Hippocampal formation (tissue), 2 donors: ENCODE measurements at regions not wholly inside any gene's neighbourhood (a gene's known extent, or its start where the extent isn't known, plus 50 kb on each side); places are given as distances from the start of the nearest gene placed in this dataset.

Experiments
- DNase-seq, 2 donors: peaks; one replicate each; lab custom pipeline; 2025; lab: John Stamatoyannopoulos, UW

GRCh38 chr3:31423482-31423881 is 109.2 kb upstream of the STT3B start:
- DNase-seq: no peak

DNA sequence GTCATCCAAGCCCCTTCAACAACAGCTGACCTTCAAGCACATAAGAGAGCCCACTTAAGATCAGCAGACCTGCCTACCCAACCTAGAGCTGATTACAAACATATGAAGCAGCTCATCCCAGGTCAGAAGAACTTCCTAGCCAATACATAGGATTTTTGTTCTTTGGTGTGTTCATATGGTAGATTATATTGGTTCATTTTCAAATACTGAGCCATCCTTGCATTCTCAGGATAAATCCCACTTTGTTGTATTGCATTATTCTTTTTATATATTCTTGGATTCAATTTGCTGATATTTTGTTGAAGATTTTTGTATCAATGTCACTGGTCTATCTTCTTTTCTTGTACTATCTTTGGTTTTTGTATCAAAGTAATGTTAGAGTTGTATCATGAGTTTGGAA is 107.3 kb upstream of the STT3B start:
- DNase-seq: no peak

DNA sequence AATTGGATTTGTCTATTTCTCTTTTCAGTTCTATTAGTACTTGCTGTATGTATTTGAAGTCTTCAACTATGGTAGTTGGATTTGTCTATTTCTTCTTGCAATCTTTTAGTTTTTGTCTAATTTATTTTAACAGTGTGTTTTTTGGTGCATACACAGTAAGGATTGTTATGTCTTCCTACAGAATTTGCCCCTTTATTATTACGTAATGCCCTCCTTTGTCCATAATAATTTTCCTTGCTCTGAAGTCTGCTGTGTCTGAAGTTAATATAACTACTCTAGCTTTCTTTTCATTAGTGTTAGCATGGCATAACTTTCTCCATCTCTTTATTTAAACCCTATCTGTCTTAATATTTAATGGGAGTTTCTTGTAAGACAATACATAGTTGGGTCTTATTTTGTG is 105.1 kb upstream of the STT3B start:
- no peak for DNase-seq

GRCh38 chr3:31431321-31431720 is 101.4 kb upstream of the STT3B start:
- DNase-seq: no peak

DNA sequence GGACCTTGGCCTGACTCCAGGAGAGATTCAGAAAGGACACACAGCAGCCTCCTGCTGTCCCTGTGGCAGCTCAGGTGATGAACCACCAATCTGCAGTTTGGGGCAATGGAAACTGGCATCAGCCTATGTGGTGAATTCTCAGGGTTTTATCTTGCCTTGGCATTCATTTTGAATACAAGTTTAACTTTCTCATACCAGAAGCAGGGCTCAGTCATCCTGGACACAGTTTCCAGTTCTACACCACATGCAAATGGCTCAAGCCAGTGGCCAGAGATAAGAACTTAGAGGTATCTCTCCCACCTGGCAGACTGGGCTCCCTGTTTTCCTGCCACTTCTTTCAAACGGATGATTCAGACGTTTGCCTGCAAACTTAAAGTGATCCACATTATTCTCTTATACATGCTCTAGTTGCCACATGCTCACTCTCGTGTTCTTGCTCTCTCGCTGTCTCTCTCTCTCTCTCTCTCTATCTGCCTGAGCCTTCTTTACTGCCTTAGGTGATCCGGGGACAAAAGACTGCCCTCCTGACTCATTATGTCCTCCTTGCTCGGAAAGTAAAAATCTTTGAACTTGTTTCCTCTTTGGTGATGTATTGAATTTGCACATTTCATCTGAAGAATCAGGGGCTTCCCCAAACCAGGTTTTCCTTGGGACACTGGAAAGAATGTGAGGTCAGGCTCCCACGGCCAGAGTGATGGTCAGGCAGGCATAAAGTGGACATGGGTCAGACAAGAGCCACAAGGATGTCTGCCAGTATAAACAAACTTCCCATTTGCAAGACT is 99.6 kb upstream of the STT3B start:
- no peak for DNase-seq

DNA sequence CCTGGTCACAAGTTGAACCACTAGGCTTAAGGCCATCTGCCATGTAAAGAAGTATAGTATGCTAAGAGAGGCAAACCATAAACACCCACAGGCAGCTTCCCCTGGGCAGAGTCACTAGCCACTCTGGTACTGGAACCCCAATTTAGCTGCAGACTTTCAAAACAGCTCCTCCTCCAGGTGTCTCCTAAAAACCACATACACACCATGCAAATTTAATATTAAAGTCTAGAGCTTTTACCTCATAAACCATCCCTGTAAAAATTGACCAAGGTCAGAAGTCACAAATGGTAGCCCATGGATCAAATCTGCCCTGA is 99.1 kb upstream of the STT3B start:
- no peak for DNase-seq

DNA sequence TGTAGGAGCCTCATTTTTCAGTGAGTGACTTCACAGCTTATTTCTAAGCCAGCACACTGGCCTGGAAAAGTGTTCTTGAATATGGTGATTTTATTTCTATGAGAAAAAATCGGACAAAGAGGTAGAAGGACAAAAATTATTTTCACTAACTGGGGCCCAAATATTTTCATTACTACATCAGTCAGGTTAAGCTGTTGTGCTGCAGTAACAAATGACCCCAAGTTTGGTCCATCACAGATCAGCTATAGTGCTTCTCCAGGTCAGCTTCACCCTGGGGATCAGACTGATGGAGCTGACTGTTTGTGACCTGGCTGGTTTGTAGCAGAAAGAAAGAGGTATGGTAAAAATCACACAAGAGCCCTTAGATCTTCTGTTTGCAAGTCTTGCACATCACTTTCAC is 97.9 kb upstream of the STT3B start:
- DNase-seq: no peak

GRCh38 chr3:31436830-31437229 is 95.9 kb upstream of the STT3B start:
- no peak for DNase-seq

DNA sequence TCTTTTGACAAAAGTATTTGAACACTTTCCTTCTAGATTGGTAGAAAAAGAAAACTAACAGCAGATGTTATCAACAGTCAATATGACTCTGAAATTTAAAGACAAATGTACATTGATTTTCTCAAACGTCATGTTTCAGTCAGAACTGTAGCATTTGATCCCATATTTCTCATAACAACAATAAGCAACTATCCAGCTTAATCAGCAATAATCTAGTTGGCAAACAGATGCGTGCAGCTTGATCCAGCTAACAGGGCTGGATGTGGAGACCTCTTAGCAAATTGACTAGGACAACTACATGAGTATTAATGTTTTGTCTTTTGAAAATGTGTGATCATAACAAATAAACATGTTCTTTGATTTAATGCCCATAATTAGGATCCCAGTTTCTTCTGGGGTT is 94.0 kb upstream of the STT3B start:
- no peak for DNase-seq

DNA sequence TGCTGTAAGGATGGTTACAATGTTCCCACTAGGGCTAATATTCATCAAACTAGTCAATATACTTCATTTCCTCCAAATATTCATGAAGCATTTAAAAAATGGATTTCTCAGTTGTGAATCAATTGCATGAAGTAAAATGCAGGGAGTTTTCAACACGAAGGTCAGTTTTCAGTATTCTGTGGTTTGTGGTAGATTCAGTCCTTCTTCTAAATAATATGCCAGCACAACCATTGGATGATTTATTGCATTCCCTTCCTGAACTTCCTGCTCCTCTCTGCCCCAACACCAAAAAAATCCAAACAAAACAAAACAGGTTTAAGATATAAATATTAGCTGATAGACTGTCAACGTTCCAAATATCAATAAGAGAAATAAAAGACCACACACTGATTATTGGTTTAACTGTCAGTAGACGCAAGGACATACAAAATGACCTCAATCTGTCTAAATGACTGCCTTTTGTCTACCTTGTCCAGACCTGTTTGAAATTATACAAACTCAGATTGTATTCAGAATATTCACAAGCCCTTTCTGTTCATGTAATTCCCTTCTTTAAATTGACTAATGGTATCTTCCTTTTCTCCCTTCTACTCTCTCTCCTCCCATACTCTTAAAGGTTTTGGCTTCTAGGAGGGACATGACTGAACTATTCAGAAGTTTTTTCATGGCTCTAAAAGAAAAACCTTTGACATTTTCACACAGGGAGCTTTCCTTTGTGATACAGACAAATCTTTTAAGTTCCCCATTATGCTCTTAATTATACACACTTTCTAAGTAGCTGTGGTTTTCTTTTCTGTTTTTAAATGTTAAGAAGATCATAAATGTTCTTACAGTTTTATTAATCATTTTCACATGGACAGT is 92.6 kb upstream of the STT3B start:
- no peak for DNase-seq

DNA sequence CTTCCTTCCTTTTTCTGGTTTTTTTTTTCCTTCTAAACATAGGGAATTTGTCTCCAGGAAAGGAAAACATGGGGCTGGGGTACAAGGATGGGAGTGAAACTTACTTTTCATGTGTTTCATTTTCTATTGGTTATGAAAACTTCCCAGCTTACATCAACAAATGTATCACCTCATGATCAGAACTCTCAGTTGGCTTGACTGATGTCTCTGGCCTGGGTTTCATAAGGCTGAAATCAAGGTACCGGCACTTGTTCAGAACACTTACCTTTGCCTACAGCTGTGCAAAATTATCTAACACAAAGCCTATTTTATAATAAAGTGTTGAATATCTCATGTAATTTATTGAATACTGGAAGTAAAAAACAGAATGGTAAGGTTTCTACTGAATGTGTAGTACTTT is 91.8 kb upstream of the STT3B start:
- DNase-seq: no peak

DNA sequence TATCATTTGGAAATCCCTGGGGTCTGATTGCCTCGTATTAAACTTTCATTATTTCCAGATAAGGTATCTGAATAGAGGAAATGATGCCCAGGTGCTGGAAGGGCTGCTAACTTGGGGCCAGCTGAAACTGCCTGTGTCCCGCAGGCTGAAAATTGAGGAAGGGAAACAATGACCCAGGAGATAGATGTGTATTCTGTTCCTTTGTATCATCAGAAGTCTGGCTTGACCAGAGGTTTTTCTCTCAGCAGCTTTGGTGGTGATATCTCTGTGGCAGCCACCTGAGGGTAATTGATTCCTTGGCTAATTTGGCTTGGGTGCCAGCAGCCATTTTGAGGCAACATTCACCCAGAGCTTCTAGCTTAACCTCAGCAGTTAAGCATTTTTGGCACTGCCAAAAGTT is 90.0 kb upstream of the STT3B start:
- DNase-seq: no peak

DNA sequence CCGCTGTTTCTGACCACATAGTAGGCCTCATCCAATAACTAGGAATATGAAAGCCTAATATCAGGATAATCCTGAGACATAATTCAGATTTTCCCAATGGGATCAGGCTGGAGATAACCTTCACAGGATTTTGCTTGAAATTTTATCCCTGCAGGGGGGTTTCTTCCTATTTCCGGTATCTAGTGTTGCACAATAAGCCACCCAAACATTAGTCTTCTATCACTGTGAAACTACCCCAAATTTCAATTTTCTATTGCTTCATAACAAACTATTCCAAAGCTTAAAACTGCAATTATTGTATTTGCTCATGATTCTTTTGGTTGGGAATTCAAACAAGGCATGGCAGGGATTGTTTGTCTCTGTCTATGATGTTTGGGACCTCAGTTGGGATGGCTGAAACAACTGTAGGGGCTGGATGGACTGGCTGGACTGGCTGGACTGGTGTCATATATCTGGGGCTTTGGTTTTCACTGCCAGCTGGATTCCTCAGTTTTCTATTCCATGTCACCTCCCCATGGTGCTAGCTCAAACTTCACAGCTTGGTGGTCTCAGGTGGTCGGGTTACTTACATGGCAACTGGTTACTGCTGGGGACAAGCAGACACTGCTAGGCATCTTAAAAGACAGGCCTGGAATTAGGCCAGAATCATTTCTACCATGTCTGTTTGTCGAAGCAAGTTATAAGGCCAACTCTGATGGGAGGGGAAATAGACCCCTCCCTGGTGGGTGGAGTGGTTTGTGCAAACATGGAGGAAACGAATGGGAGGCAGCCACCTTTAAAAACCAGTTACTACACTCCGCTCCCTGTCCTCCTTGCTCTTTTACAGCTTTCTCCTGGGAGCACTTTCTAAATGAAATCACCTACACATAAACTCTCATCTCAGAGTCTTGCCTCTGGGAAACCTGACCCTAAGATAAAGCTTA is 88.2 kb upstream of the STT3B start:
- DNase-seq: no peak

DNA sequence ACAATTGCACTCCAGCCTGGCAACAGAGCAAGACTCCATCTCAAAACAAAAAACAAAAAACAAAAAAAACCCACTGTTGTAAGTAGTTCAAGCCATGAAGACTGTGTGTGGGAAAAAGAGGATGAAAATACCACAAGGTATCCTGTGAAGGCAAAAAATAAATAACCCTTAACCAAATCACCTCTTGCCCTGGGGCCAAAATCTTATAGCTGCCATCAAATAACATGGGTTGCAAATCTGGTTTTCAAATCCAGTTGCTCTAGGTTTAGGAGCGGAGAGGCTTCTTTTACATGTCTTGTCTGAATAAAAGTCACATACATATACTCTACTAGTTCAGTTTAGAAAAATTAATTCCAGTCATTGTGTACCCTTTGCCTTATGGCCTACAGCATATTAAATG is 87.0 kb upstream of the STT3B start:
- DNase-seq: no peak

DNA sequence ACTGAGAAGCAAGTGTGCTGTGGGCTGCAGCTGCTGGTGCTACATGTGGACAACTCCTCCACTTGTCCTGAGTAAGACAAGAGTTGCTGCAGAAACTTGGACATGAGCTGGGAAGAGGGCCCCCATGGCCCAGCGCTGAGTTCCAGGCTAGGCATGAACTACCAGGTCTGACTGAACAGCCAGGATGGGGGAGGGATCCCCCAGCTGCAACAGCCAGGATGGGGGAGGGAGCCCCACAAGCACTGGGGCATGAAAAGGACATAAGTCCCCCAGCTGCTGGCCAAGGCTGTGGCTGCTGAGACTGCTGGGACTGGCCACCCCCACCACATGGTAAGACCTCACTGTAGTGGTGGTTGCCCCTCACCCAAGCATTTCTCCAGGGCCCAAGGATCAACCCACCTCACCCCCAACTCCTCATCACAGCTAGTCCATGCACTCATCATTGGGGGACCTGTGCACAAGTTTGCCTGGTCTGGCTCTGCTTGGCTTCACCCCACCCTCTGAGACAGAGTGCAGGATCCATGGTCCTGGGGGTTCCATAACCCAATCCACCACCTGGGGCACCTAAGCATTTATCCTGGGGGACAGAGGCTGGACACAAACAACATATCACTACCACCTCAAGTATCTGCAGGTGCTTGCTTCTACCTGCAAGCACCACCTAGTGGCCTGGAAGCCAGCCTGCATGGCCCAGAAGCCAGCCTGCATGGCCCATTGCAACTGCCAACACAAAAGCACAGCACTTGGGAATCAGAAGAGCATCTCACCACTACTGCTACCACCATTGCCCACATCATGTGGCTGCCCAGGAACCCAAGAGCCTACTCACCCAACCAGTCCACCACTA is 84.5 kb upstream of the STT3B start:
- no peak for DNase-seq

DNA sequence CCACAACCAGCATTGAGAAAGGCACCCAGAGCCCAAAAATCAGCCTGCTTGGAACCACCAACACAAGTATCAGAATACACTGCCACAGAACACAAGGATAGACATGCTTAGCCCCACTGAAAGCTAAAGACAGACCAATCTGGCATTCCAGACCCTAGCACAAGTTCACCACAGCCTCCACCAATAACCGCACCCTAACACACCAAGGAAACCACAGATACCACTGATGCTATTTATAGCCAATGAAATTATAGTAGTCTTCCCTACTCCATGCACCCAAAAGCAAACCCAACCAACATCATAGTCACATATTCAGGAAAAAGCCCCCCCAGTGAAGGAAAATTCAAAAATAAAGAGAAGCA is 83.9 kb upstream of the STT3B start:
- no peak for DNase-seq

DNA sequence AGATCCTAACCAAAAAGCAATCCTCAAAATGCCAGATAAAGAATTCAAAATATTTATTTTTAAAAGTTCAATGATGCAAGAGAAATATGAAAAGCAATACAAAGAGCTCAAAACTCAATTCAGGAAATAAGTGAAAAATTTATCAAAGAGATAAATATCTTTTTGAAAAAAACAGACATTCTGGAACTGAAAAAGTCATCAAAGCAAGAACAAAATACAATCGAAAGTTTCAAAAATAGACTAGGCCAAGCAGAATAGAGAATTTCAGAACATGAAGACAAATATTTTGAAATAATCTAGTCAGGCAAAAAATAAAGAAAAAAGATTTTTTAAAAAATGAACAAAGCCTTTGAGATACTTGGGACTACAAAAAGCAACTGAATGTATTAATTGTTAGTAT is 83.4 kb upstream of the STT3B start:
- DNase-seq: no peak

GRCh38 chr3:31450345-31450744 is 82.4 kb upstream of the STT3B start:
- DNase-seq: no peak

GRCh38 chr3:31452495-31453106 is 80.1 kb upstream of the STT3B start:
- DNase-seq: no peak

GRCh38 chr3:31453430-31453829 is 79.3 kb upstream of the STT3B start:
- DNase-seq: no peak

- no peak for DNase-seq
Observed at GRCh38 chr3:31455524-31455923, 77.2 kb upstream of the STT3B start.
